Panc1 (cell line): ENCODE measurements at regions not wholly inside any gene's neighbourhood (a gene's known extent, or its start where the extent isn't known, plus 50 kb on each side); places are given as distances from the start of the nearest gene placed in this dataset.

Source experiments
- ATAC-seq: fragments of 200-7000 bp; cut with Tn5 transposase; 2 replicates; pipeline ENCODE4 v1.9.1; 2020; ENCODE audit warnings: mild to moderate bottlenecking, moderate library complexity
- BruUV-seq: library from RNA; stranded (reverse); fragments of 400-500 nt; replicated peaks from 2 replicates; lab custom pipeline; 2021; lab: Mats Ljungman, UMichigan
- CTCF ChIA-PET: fragments of 300-600 bp; sonication (Branson Sonifier 250); formaldehyde crosslinking; loops from one replicate; lab custom pipeline; 2022; ENCODE audit warnings: antibody characterized with exemption; lab: Charles Lee
- POLR2A ChIA-PET: fragments of 300-600 bp; sonication (Branson Sonifier 250); formaldehyde crosslinking; loops from one replicate; lab custom pipeline; 2022; ENCODE audit warnings: antibody characterized with exemption; lab: Charles Lee
- DNase-seq: peaks from one replicate; pipeline ENCODE4 v3.0.0-alpha.2; 2010; ENCODE audit warnings: low read depth, low spot score
- H3K27ac ChIP-seq: 2 replicates; pipeline ENCODE4 v1.5.1; 2011; ENCODE audit warnings: mild to moderate bottlenecking, low read length, inconsistent platforms
- H3K27me3 ChIP-seq: fragments of 200-500 bp; sonication (Bioruptor generic); 2 replicates; pipeline ENCODE4 v1.6.0; 2014; ENCODE audit warnings: low read length, inconsistent platforms; ENCODE audit not compliant: control insufficient read depth, insufficient read depth
- H3K36me3 ChIP-seq: fragments of 200-500 bp; sonication (Bioruptor generic); 2 replicates; pipeline ENCODE4 v1.5.1; 2014; ENCODE audit warnings: inconsistent platforms, mild to moderate bottlenecking, low read length, moderate library complexity; ENCODE audit not compliant: control insufficient read depth, insufficient read depth
- H3K4me1 ChIP-seq: 2 replicates; pipeline ENCODE4 v1.5.1; 2011; ENCODE audit warnings: inconsistent platforms, mild to moderate bottlenecking, low read length, moderate library complexity; ENCODE audit not compliant: control insufficient read depth, insufficient read depth
- H3K4me3 ChIP-seq, 2 experiments: 2 replicates each; pipeline ENCODE4 v1.5.1; 2011 to 2012; ENCODE audit warnings: low read depth in 2 of 2, low read length in 2 of 2, mild to moderate bottlenecking in 2 of 2, inconsistent platforms in 1 of 2, moderate library complexity in 1 of 2
- H3K9me3 ChIP-seq: fragments of 200-500 bp; sonication (Bioruptor generic); 2 replicates; pipeline ENCODE4 v1.5.1; 2014; ENCODE audit warnings: low read depth, mild to moderate bottlenecking, inconsistent platforms, low read length, moderate library complexity; ENCODE audit not compliant: control insufficient read depth, insufficient read depth
- CTCF ChIP-seq: fragments of 450-650 bp; IDR thresholded peaks from 2 replicates; pipeline ENCODE4 v1.5.1; 2017; ENCODE audit warnings: mild to moderate bottlenecking
- POLR2AphosphoS5 ChIP-seq: IDR thresholded peaks from 2 replicates; pipeline ENCODE4 v1.6.1; 2012; ENCODE audit warnings: mild to moderate bottlenecking, low read depth, low read length, moderate library complexity
- REST ChIP-seq, 2 experiments: IDR thresholded peaks; 2 replicates each; pipeline ENCODE4 v1.6.1; 2011 to 2012; ENCODE audit warnings: low read depth in 2 of 2, control low read depth in 1 of 2, low read length in 1 of 2, mild to moderate bottlenecking in 1 of 2, moderate library complexity in 1 of 2; ENCODE audit not compliant: insufficient read depth in 1 of 2
- SIN3A ChIP-seq: IDR thresholded peaks from 2 replicates; pipeline ENCODE4 v1.6.1; 2012; ENCODE audit warnings: low read depth, mild to moderate bottlenecking, low read length, moderate library complexity, borderline replicate concordance; ENCODE audit not compliant: insufficient read depth
- TCF7L2 ChIP-seq: IDR thresholded peaks from 2 replicates; pipeline ENCODE4 v1.6.1; 2011; ENCODE audit warnings: mild to moderate bottlenecking, low read depth, low read length, inconsistent platforms
- in situ Hi-C: cut with HindIII; loops from 2 replicates; pipeline ENCODE4 v1.10.0; 2016; ENCODE audit warnings: low sequenced_read_pairs, low pct_unique_long_range_greater_than_20kb
- intact Hi-C: fragments of 100-400 bp; cut with micrococcal nuclease; formaldehyde crosslinking; loops from one replicate; pipeline ENCODE4 v1.10.0; 2022; ENCODE audit not compliant: unreplicated experiment

- ChIA-PET POLR2A (no interaction called here), CTCF (interaction anchor here (0.6 kb wide), 1 partner anchor 19 kb away, joined by 5 read pairs; no protein-coding TSS in a partner anchor)
- Histone ChIP-seq H3K9me3 (no peaks in the 10 kb centered on the region), H3K4me3 (no peak overlapping the region), H3K27ac (no peak overlapping the region), H3K36me3 (no peaks in the 10 kb centered on the region), H3K27me3 (no peaks in the 10 kb centered on the region), H3K4me1 (no peaks in the 10 kb centered on the region)
- ATAC-seq (no peak), DNase-seq (no peak)
- in situ Hi-C loops, result no loop called here
- no TSS peak for BruUV-seq
- TF ChIP-seq TCF7L2 (no peak), CTCF (no peak), REST (IDR thresholded peaks at IDR 0.05; ENCODE audit: insufficient read depth in 1 of 2, low read depth in 2 of 2, low read length in 1 of 2) (no peak), SIN3A (no peak), POLR2AphosphoS5 (no peak)
- intact Hi-C loops, result no loop called here
These were observed 58.5 kb upstream of the CPEB2 start for GRCh38 chr4:14943749-14944148.

- H3K27ac ChIP-seq, result no peak overlapping the region
- no peaks in the 10 kb centered on the region for H3K36me3 ChIP-seq
- H3K4me1 ChIP-seq, result no peaks in the 10 kb centered on the region
- no peaks in the 10 kb centered on the region; the same call in 1 of the 2 replicates for H3K27me3 ChIP-seq
- ChIA-PET CTCF (no interaction called here), POLR2A (no interaction called here)
- no peak for TF ChIP-seq TCF7L2
- no peak for TF ChIP-seq POLR2AphosphoS5
- TF ChIP-seq CTCF, result no peak
- TF ChIP-seq SIN3A, result no peak
- TF ChIP-seq REST (IDR thresholded peaks at IDR 0.05; ENCODE audit: insufficient read depth in 1 of 2, low read depth in 2 of 2, low read length in 1 of 2), result no peak
- no peak overlapping the region for H3K4me3 ChIP-seq
- DNase-seq, result no peak
- no peaks in the 10 kb centered on the region for H3K9me3 ChIP-seq
- intact Hi-C loops (no loop called here), in situ Hi-C loops (no loop called here)
- BruUV-seq, result no TSS peak
- no peak for ATAC-seq
These were observed 49.9 kb upstream of the CPEB2 start for GRCh38 chr4:14952352-14952751.
